ENCODE measurements at regions not wholly inside any gene's neighbourhood (a gene's known extent, or its start where the extent isn't known, plus 50 kb on each side); places are given as distances from the start of the nearest gene placed in this dataset.

- TF ChIP-seq CTCF (IDR thresholded peaks at IDR 0.05) (no peak), EP300 (IDR thresholded peaks at IDR 0.05) (no peak), EHMT2 (IDR thresholded peaks at IDR 0.05; ENCODE audit: low read depth) (no peak), BCL3 (IDR thresholded peaks at IDR 0.05) (no peak), REST (IDR thresholded peaks at IDR 0.05) (no peak), HEYL (CRISPR knock-in tag; IDR thresholded peaks at IDR 0.05) (no peak), POLR2A (IDR thresholded peaks at IDR 0.05; ENCODE audit: low read length) (no peak)
Observed at GRCh38 chr2:105154119-105154818, 87.3 kb upstream of the GPR45 start.
